HG02798 (cell line): ENCODE measurements at regions not wholly inside any gene's neighbourhood (a gene's known extent, or its start where the extent isn't known, plus 50 kb on each side); places are given as distances from the start of the nearest gene placed in this dataset.

ENCODE experiments used
- ATAC-seq: cut with Tn5 transposase; IDR thresholded peaks from one replicate; pipeline ENCODE4 v1.9.1; 2021; ENCODE audit warnings: mild to moderate bottlenecking; ENCODE audit not compliant: unreplicated experiment, poor library complexity

DNA sequence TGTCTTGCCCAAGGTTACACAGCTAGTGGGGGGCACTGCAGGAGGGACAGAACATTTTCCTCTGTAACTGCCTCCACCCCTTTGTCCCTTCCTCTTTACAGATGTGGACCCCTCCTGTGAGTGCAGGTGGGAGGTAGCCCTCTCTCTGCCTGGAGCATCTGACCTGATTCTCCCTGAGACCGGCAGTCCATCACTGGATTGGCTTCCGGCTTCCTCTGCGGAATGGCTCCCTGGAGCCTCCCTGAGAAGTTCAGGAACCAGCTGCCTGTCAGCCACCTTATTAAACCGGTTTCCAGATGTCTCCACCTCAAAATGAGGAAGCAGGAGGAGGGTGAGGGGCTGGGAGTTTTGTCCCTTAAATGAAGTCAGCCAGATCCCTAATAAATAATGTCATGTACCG is 67.3 kb upstream of the TNP1 start:
- ATAC-seq = no peak

DNA sequence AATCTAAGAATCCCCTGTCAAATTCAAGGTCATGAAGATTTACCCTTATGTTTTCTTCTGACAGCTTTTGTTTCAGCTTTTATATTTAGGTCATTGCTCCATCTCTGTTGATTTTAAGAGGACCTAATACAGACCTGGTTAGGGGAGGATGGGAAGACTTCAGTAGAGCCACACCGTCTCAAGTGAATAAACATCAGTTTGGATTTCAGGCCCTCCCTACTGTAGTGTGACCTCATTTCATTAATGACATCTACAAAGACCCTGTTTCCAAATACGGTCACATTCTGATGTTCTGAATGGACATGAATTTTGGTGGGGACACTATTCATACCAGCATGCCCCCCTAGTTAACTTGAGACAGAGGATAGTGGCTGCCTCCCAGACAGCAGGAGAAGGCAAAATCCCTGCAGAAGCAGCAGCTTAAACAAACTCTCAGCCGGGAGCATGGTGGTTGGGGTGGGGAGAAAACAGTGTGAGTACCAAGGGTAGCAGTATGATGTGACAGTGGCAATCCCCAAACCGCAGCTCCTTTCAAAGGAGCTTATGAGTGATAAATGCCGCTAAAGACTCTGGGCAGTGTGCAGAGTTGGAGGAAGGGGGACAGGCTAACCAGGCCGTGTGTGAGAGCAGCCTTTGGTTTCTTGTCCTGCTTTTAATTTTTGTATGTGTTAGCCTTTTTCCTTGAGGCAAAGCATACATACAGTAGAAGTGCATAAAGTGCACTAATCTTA is 65.9 kb upstream of the TNP1 start:
- peak; percentile 61 for ATAC-seq

DNA sequence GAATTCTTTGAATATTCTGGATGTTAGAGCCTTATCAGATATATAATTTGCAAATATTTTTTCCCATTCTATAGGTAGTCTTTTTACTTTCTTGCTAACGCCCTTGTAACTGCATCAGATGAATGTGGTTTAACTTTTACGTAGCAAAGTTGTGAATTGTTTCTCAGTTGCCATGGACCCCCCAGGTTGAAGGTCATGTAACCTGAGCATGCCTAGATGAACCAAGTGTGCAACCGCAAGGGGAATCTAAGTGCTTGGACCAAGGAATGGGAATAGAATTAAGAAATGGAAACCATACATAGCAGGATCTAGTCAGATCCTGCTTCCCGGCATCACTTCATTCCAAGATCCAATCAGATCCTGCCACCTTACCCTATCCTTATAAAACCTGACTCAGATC is 65.1 kb upstream of the TNP1 start:
- ATAC-seq = no peak

DNA sequence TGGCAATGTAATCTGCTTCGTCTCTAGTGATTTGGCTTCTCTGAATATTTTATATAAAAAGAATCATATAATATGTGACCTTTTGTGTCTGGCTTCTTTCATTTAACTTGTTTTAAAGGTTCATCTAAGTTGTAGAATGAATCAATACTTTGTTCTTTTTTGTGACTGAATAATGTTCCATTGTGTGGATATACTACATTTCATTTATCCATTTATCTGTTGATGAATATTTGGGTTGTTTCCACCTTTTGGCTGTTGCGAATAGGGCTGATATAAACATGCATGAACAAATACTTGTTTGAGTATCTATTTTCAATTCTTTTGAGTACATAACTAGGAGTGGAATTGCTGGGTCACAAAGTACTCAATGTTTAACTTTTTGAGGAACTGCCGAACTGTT is 63.8 kb upstream of the TNP1 start:
- no peak for ATAC-seq

DNA sequence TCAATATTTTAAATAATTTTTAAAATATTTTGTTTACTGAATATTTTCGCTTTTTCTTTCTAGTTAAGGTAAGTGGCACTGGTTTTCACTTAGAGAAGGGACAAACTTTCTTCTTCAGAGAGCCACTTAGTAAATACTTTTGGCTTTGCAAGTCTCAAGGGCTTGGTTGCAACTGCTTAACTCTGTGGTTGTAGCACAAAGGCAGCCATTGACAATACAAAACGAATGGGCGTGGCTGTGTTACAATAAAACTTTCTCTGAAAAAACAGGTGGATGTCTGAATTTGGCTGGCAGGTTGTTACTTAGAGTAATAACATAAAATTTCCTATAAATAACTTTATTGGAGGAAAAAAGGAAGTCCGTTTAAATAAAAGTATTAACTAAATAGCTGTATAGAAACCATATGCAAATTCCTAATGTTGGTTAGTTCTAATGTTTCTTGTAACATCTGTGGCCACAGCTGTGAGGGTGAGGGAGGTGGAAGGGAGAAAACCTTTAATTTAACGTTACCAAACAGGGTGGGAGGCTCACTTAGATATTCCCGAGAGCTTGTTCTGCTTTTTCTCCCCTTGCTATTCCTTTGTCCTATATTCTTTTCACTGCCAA is 62.4 kb upstream of the TNP1 start:
- ATAC-seq = peak; percentile 68

DNA sequence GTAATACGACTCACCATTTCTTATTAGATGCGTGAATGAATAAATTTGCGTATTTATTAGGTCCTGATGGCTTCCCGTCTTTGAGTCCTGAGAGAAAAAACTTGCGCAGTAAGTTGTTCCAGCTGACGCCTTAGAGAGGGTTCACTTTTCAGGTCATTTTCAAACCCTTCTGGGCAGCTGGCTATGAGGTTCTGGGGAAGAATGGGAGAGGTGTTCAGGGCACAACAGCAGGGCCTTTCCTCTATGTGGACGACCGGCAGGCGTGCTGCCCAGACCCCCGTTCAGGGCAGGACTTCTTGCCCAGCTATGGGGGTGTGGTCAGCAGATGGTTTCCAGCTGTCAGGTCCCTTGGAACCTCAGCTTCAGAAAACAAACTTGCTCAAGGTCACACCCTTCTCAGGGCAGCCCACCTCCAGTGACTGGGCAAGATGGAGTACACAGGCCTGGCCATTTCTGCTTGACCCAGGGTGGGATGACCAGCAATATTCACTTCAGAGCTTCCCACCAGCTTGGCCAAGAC is 61.1 kb upstream of the TNP1 start:
- ATAC-seq = no peak

DNA sequence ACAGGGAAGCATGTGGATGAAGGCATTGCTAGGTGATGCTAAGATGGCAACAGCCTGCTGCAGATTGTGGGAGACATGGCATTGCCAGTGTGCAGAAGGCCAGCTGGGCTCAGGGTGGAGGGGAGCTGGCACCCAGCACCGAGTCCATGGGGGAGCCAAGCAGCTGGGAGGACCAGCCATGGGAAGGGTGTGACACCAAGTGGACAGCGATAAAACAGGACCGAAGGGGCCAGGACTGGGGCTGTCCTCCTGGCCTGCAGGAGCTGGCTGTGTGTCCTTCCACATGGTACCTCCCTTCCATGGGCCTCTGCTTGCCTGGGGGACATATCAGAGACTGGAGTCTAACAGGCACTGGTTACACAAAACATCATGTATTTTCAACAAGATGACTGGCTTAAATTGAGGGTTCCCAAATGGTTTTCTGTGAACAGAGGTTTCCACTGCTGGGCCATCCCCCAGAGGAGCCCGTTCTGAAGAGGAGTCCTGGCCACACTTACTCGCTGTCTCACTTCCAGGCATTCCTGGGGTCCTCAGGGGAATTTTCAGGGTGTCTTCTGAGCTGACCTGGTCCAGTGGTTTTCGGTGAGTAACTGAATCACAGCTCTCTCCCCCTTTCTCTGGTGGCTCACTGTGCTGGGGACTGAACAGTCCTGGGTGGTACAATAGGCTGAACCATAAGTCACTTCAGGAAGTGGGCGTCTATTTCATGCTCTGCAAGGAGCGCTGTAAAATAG is 60.4 kb upstream of the TNP1 start:
- no peak for ATAC-seq

DNA sequence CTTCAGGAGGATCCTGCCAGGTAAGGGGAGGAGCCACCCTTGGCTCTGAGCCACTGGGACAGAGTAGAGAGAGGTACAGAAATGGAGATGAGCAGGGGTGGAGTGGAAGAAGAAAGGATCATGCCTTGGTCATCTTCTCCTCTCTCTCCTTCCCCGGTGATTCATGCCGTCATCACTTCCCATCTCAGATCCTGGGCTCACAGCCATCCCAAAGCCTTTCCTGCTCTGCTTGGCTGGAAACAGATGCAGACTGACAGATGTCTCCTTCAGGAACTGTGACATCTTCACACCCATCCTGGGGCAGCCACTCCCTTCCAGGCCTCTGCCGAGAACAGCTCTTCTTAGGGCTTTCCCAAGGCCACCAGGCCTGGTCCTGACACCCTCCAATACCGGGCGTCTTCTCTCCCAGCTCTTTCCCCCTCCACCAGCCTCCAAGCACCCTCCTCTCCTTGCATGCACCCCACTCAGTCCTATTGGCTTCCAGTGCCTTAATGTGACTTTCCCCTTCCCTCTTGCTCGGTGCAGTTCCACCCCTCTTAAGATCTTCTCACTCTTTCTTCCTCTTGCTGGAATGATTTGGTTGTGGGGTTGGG is 58.3 kb upstream of the TNP1 start:
- ATAC-seq = no peak

DNA sequence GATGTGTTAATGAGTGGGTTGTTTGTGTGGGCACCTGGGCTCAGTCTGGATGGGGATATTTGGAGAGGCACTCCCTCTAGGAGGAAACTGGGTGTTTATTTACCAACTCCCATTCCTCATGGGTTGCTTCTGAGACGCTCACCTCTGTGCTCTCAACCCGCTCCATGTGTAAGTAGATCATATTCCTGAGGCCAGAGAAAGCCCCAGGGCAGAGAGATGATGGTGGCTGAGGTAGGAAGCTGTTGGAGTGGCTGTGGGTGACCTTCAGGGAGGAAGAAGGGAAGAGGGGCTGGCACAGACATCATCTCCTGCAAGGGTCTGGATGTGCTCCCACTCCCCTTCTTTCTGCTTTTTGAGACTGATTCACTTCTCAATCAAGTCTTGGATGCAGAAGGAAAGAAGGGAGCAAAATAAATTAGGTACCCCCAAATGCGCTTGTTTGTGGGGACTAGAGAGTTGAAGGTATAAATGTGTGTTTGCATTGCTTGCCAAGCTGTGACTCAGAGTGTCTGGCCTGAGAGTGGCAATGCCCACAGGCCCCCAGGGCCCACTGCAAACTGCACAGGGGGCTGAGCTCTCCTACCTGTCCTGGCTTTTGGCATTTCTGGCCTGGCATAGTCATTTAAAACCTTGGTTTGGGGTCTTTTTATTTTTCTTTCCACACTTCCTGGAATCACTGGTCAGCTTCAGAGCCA is 57.2 kb upstream of the TNP1 start:
- no peak for ATAC-seq

DNA sequence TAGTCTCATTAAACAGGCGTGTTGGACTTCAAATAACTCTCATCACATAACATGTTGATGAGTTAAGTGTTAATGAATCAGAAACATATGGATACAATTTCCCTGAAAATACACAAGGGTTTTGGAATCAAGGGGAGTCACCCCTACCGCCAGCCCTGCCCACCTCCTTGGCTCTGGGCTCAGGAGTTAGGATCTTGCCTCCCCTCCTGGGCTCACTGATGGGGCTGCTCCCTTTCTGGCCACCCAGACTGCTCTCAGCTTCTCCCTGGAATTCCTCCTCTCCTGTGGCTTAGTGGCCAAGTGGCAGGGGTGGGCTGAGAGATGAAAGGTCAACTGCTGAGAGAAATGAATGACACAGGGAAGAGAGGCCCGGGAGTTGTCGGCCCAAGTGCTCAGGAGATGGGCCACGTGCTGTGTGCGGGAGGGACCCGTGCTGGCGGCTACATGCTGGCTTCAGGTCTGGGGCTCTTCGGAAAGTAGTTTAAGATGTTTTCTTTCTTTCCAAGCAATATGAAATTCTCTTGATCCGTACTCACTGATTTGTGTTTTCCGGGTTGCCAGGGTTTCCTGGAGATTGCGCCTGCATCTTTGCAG is 55.8 kb upstream of the TNP1 start:
- ATAC-seq = no peak

DNA sequence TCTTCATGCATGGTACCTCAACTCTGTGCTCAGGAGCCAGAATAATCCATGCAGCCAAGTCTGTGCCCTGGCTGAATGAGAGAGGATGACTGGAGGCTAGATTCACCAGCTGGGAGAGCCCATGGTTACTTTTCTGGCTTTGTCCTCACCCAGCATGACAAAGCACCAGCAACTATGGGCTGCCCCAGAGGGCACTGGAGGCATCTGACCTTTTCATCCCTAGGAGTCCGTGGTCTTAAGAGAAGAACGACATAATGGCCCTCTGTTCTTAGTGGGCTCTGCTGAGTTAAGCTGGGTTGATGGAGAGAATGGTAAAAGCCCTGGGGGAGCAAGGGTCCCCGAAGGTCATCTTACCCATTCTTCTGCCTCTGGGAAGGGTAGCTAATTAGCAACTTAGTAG is 54.6 kb upstream of the TNP1 start:
- no peak for ATAC-seq

DNA sequence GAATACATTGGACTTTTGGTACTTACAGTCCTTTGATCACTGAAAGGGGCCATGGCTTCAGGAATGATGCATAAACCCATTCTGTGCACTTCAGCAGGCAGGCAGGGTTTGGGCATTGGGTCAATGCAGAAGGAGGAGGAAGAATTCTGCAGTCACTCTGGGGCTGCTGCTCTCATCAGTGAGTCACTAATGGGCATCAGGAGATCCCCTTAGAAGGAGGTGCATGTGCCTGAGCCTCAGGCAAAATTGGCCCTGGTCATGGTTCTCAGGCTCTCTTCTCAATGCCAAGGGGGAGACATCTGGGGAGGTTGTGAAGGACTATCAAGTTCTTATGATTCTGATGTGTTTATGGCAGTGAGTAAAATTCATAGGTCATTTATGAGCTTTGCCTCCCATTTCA is 52.0 kb upstream of the TNP1 start:
- no peak for ATAC-seq

DNA sequence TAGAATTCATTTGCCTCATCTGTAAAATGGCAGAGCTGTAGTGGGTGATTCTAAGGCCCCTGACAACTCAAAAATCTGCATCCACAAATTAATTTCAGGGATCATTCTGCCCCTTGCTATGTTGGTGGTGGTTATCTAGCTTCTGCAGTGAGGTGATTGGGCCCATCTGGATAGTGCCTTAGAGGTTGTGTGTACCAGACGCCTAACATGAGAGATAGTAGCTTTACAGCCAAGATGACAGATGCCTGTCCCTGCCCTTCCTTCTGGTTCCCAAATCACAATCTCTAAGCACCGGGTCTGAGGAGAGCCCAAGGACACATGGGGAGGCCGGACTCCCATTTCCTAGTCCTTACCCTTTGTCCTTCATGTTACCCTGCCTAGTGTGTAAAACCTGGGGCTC is 51.1 kb upstream of the TNP1 start:
- no peak for ATAC-seq

DNA sequence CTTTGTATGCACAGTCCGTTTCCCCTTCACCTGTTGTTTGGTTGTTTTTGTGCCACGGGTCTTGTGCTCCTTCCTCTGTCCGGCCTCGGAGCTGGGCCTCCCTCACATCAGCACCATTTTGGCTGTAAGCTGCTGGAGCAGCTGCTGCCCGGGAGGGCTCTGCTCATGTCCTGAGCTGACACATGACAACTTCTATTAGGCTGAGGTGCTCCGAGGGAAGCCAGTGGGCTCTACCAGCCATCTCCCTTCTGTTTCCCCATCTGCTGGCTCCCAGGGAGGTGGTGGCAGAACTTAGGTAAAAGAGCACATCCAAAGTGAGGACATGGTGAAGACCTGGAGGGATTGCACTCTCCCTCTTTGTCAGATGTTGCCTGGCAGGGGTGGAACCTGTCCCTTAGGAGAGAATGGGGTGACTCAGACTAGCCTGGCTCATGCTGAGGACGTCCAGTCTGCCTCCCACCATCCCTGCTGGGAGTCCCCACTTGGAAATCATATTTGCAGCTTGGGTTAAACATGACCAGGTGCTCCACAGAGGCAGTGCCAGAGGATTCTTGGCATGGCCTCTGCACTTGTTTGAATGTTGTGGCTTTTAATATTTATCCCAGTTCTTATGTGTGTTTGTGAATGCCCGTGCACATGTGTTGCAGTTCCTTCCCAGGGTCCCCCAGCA is 49.8 kb upstream of the TNP1 start:
- no peak for ATAC-seq
